H1 (cell line): ENCODE measurements at regions not wholly inside any gene's neighbourhood (a gene's known extent, or its start where the extent isn't known, plus 50 kb on each side); places are given as distances from the start of the nearest gene placed in this dataset.

Source experiments
- CEBPB ChIP-seq: IDR thresholded peaks from 2 replicates; pipeline ENCODE4 v1.6.1; 2012; ENCODE audit warnings: low read depth, low read length
- CHD1 ChIP-seq: IDR thresholded peaks from 2 replicates; pipeline ENCODE4 v1.6.1; 2012; ENCODE audit warnings: low read depth, low read length, improper control_type of control experiment
- CTCF ChIP-seq, 3 experiments: IDR thresholded peaks; 1 replicate in 2 of 3; 2 replicates in 1 of 3; pipeline versions ENCODE4 v1.5.1 to v1.6.1; 2011; ENCODE audit warnings: low read length in 3 of 3, mild to moderate bottlenecking in 3 of 3, inconsistent platforms in 2 of 3, low read depth in 1 of 3, moderate library complexity in 1 of 3; ENCODE audit not compliant: insufficient read depth in 1 of 3; ENCODE audit errors: control extremely low read depth in 1 of 3
- EP300 ChIP-seq, 2 experiments: IDR thresholded peaks; 1 replicate in 1 of 2; 2 replicates in 1 of 2; pipeline ENCODE4 v1.6.1; 2011 to 2012; ENCODE audit warnings: low read depth in 2 of 2, low read length in 2 of 2, mild to moderate bottlenecking in 2 of 2, borderline replicate concordance in 1 of 2, inconsistent platforms in 1 of 2, moderate library complexity in 1 of 2
- HDAC2 ChIP-seq, 2 experiments: fragments of 300-600 bp in 1 of 2; sonication (generic) in 1 of 2; IDR thresholded peaks; 2 replicates each; pipeline ENCODE4 v1.6.1; 2011 to 2012; ENCODE audit warnings: low read depth in 2 of 2, low read length in 2 of 2, mild to moderate bottlenecking in 2 of 2, moderate library complexity in 2 of 2, borderline replicate concordance in 1 of 2, inconsistent platforms in 1 of 2
- MAFK ChIP-seq: IDR thresholded peaks from 2 replicates; pipeline ENCODE4 v1.6.1; 2012; ENCODE audit warnings: low read depth, mild to moderate bottlenecking, improper control_type of control experiment, low read length
- POLR2A ChIP-seq, 2 experiments: IDR thresholded peaks; 1 replicate in 1 of 2; 2 replicates in 1 of 2; pipeline ENCODE4 v1.6.1; 2011; ENCODE audit warnings: low read depth in 2 of 2, low read length in 2 of 2, mild to moderate bottlenecking in 2 of 2; ENCODE audit errors: control extremely low read depth in 1 of 2
- POLR2AphosphoS5 ChIP-seq: IDR thresholded peaks from 2 replicates; pipeline ENCODE4 v1.6.1; 2011; ENCODE audit warnings: low read depth, low read length
- TEAD4 ChIP-seq: IDR thresholded peaks from 2 replicates; pipeline ENCODE4 v1.6.1; 2012; ENCODE audit warnings: low read depth, low read length, inconsistent platforms, mixed read lengths
- ZNF274 ChIP-seq: IDR thresholded peaks from 2 replicates; pipeline ENCODE4 v1.7.0; 2012; ENCODE audit warnings: low read length, borderline replicate concordance; ENCODE audit errors: extremely low read depth
- TF ChIP-seq, protein P1 (sequence below): IDR thresholded peaks from 2 replicates; pipeline ENCODE4 v1.6.1; 2012; ENCODE audit warnings: low read length, inconsistent platforms

DNA sequence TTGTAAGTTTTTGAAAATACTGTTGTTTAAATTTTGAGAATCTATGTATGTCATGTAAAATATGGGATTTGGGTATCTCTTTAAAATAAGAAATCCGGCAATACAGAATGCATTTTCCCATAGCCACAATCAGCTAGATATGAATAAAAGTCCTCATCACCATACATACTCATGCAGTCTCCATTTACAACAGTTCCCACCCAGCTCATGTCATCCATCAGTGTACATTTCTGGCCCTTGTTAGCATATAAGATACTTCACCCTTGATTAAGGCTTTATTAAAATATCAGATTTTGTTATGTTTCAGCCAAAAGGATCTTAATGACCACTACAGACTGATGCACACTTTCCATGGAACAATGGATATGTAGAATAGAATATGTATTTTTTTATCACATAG is 218.0 kb downstream of the DPY19L2 start:
- TF ChIP-seq HDAC2 (IDR thresholded peaks at IDR 0.05; ENCODE audit: borderline replicate concordance in 1 of 2, low read depth in 2 of 2, low read length in 2 of 2) = no peak
- no peak for TF ChIP-seq CTCF (IDR thresholded peaks at IDR 0.05; ENCODE audit: control extremely low read depth in 1 of 3, insufficient read depth in 1 of 3, low read depth in 1 of 3, low read length in 3 of 3)
- TF ChIP-seq CHD1 = no peak
- no peak for TF ChIP-seq POLR2A (IDR thresholded peaks at IDR 0.05; ENCODE audit: control extremely low read depth in 1 of 2, low read depth in 2 of 2, low read length in 2 of 2)
- no peak for TF ChIP-seq CEBPB
- TF ChIP-seq MAFK = no peak
- no peak for TF ChIP-seq POLR2AphosphoS5
- no peak for TF ChIP-seq TEAD4
- no peak for TF ChIP-seq ZNF274
- TF ChIP-seq, protein P1, sequence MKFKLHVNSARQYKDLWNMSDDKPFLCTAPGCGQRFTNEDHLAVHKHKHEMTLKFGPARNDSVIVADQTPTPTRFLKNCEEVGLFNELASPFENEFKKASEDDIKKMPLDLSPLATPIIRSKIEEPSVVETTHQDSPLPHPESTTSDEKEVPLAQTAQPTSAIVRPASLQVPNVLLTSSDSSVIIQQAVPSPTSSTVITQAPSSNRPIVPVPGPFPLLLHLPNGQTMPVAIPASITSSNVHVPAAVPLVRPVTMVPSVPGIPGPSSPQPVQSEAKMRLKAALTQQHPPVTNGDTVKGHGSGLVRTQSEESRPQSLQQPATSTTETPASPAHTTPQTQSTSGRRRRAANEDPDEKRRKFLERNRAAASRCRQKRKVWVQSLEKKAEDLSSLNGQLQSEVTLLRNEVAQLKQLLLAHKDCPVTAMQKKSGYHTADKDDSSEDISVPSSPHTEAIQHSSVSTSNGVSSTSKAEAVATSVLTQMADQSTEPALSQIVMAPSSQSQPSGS = no peak
- TF ChIP-seq EP300 (IDR thresholded peaks at IDR 0.05; ENCODE audit: borderline replicate concordance in 1 of 2, low read depth in 2 of 2, low read length in 2 of 2) = no peak
